Stimulated activated CD4-positive, alpha-beta T cell treated with anti-CD3 and anti-CD28 coated beads, Interleukin-4, amount 100 ng/mL, for 48 hours (primary cell): ENCODE measurements at regions not wholly inside any gene's neighbourhood (a gene's known extent, or its start where the extent isn't known, plus 50 kb on each side); places are given as distances from the start of the nearest gene placed in this dataset.
"Not testable (repeated sequence)": the region's sequence is repeated elsewhere in the genome, so short reads cannot be mapped to it uniquely, and the experiment has no call there.

Experiments
- DNase-seq, 2 donors: peaks; one replicate each; pipeline ENCODE4 v3.0.0-alpha.2; 2020; ENCODE audit warnings: low read depth in 2 of 2

DNA sequence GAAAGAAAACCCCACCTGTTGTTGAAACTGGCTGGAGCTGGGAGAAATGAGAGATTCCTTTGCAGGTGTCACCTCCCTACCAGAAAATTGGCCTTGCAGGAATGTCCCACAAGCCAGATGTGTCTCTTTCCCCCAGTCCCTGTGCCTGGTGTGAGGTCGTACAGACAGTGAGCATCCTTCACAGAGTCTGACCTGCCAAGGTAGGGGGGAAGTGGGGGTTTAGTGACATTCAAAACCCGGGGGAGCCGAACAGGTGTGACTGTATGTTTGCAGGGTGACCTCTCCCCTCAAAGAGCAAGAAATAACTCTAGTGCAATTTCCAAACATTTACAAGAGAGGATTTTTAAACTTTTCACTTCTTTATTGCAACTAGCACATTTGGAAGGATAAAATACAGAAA, 117.7 kb upstream of the SULF2 start:
- not testable (repeated sequence) for DNase-seq

DNA sequence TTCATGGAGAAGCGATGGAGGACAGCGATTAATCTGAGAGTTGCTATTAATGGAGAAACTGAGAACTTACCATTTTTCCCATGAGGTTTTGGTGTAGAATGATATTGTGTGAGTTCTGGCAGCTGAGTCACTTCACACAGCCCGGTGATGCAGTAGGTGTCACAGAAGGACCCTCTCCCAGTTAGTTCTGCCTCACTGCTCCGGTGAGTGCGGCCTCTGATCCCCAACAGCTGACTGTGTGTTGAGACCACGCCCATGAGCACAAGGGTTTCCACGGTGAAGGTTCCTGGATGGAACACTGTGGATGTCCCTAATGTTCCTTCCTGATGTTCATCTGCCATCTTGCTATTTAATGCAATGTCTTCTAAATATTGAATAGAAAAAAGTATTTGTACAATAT, 114.0 kb upstream of the SULF2 start:
- not testable (repeated sequence) for DNase-seq

DNA sequence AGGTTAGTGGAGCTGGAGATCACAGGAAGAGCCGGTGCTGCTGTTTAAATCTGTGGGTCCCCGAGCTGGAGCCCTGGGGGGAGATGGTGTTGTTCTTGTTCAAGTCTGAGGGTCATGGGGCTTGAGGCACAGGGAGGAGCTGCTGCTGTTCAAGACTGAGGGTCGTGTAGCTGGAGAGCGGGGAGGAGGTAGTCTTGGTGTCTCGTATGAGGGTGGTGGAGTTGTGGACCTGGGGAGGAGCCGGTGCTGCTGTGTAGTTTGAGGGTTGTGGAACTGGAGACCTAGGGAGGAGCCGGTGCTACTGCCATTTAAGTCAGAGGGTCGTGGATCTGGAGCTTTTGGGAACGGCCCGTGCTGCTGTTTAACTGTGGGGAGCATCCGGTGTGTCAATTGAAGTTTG, 112.2 kb upstream of the SULF2 start:
- no peak for DNase-seq

DNA sequence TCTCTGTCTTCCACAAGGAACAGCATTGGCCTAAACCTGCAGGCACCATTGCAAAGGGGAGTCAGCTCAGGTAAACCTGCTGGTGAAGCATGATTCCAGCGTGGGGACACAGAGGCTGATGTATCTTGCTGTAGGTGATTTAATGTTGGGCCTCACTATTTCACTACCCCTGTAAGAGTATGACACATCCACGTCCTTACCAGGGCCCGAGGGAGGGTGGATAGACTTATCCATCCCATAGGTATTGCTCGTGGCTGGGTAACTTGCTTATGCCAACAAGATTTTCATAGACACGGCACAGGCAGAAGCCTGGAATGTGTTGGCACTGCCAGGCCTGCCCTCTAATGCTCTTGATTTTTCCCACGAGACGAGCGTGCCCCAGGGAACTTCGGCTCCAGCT, 107.4 kb upstream of the SULF2 start:
- DNase-seq, result not testable (repeated sequence)

DNA sequence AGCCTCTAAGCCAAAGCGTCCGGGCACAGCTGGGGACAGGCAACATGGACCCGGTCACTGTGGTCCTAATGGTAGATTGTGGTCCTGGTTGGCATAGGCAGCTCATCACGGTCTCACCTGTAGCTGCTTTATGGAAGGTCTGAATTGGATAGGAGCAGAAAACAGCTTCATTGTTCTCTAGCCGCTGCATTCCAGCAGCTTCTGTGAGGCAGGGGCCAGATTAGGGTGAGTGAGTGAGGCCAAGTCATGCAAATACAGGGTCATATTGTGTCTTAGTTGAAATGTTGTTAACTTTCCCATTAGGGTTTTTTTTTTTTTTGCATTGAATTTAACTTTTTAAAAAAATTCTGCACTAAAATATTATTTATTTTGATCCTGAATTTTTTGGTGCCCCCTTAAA, 105.4 kb upstream of the SULF2 start:
- DNase-seq, result not testable (repeated sequence)

DNA sequence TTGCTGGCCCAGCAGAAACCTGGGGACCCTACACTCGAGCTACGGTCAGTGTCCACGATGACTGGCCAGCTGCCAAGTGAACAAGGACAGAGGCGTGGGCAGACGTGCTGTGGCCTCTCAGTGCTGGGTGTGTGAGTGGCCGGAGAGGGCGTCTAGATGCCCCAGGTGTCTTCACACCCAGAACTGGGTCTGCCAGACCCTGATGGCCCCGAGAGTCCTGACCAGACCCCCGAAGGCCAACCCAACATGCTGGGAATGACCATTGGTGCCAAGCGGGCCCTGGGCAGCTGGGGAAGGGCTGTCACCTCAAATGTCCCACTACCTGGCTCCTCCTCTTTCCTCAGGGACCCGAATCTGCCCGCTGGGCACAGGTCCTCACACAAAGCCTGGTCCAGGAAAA, 104.5 kb upstream of the SULF2 start:
- not testable (repeated sequence) for DNase-seq

DNA sequence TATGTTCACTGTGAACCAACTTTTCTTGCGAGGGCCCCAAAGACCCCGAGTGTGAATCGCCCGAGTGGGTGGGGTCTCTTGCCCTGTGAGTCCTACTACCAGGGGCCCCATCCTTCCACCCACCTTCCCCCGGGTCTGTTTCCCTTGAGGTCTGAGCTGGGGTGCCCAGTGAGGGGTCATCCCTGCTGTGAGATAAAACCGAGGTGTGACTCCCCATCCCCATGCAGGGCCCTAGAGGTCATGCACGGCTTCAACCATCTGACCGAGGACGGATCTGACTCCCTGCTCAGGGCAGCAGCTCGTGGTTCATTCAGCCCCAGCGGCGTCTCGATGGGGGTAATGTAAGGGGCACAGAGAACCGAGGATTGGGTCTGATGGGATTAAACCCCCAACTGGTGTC, 103.1 kb upstream of the SULF2 start:
- no peak for DNase-seq

DNA sequence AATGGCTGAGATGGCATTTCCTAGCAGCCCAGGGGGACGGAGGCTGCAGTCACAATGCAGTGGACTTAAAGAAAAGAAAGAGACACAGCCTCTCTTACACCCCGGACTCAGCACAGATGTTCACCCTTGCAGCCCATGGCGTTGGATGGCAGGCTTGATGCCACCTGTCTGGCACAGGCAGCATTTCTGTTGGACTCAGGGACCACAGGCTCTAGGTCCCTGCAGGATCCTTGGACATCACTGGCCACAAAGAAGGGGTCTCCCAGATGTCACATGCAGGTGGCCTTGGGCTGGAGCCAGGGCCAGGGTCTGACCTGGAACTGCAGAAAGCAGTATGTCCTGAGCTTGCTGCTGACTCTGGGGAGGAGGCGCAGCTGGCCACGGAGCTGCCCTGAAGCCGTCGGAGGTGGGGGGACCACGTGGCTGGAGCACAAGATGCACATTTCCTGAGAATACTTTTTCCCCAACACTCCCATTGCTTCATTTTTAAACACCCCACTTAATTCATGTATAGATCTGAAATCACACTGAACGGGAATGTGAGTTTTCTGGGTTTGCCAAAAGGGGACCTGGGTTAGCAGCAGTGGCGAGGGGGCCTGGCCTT, 102.3 kb upstream of the SULF2 start:
- DNase-seq, result no peak

DNA sequence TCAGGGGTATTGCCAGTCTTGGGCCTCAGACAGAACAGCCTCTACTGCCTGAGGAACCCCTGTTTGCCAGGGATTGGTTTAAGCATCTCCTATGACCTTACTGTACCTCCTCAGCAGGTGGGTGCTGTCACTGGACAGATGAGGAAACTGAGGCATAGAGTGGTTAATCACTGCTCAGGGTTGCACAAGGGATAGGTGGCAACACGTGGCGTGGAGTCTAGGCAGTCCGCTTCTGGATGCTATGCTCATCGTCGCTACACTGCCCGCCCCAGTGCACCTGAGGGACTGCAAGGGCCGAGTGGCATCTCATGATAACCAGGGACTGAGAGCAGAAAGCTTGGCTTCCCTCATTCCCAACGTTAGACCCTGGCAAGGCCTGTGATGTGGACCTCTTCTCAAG, 101.8 kb upstream of the SULF2 start:
- DNase-seq, result no peak

DNA sequence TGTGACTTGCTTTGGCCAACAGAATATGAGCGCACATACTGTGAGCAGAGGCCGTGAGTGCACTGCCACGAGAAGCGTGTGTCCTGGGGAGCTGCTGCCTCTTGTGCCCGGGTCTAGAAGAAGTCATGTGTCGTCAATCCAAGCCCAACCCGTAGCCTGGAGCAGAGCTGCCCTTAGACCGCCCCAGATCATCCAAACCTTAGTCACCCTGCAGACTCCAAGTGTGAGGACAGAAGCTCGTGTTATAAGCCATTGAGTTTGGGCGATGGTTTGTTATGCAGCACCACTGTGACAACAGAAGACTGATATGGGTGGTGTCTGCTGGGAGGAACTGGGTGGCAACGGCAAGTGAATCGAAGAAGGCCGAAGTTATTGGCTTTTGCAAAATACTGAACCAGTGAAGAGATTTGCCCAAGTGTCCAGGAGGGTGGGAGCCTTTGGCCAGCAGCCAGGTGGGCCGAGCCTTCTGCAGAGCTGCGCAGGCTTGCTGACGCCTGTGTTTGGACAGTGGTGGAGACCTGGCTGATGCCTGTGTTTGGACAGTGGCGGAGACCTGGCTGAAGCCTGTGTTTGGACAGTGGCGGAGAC, 101.3 kb upstream of the SULF2 start:
- no peak for DNase-seq

DNA sequence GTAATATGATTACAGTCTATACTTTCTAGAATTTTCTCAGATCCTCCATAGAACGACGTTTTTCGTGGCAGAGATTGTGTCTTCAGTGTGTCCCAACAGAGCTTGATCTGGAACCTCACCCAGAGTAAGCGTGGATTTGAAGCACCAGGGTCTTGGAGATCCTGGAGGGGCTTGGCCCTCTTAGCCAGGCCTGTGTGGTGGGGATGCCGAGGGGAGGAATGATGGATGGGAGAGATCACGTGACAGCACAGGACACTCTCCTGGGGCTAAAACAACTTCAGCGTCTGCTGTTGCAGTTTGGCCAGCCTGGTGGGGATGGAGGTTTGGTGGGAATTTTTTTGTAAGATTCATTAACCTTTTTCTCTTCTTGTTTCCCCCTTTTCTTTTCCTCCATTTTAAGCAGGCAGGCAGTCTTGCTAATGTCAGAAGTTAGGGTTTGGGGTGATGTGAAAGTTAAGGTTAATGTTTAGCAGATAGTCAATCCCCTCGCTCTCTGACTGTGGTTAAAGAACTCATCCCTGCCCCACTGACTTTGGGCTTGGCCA, 100.7 kb upstream of the SULF2 start:
- no peak for DNase-seq

DNA sequence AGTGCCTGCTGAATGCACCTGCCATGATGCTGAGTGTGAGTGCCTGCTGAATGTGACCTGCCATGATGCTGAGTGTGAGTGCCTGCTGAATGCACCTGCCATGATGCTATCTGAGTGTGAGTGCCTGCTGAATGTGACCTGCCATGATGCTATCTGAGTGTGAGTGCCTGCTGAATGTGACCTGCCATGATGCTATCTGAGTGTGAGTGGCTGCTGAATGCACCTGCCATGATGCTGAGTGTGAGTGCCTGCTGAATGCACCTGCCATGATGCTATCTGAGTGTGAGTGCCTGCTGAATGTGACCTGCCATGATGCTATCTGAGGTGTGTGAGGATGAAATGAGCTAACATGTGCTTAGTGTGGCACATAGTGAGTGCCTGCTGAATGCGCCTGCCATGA, 98.7 kb upstream of the SULF2 start:
- DNase-seq, result not testable (repeated sequence)

DNA sequence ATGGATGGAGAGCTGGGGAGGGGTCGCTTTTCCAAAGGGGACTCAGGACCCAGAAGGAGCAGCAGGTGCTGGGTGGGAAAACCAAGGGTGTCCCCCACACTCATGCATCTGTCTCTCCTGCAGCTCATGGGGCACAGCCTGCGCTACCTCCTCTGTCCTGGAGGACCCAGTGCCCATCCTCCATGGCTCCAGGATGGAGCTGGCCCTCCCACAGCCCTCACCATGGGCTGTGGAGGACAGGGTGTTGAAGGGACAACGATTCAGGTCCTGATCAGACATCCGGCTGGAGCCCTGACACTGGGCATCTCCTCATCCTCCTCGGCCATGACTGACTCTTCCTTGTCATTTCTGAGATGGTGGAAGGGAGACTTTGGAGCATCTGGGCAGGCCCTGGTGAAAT, 97.9 kb upstream of the SULF2 start:
- DNase-seq, result no peak

DNA sequence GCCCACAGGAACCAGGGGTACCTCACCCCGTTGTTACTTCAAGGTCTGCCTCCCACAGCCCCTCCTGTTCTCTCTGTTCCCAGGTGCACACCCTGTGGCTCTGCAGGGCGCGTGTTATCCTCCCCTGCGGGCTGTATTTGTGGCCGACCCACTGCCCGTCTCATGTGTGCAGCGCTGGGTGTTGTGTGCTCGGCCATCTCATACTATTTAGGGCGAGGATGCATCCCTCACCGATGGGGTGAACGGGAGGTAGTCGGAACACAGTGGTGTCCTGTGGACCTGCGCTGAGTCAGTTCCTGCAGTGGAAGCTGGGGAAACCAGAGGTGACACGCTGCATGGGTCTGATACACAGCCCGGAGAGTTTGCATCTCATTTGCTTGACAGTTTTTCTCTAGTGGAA, 94.5 kb upstream of the SULF2 start:
- DNase-seq, result no peak

DNA sequence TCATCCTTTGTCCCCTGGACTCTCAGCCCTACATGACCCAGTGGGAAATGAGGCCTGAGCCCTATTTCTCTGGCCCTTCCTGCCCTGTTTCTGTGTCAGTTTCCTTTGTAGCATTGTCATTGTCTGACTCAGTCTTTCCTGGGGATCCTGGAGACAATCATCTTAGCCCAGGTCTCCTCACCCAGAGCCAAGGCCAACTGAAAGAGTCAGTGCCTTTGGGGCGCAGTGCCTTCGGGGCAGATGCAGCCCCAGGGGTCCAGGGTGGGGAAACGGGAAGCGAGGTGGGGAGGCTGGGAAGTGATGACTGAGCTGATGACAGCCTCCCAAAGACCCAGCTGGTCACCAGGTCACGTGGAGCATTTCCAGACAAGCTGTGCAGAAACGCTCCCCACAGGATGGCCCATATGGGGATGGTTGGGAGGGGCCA, 93.3 kb upstream of the SULF2 start:
- no peak for DNase-seq

DNA sequence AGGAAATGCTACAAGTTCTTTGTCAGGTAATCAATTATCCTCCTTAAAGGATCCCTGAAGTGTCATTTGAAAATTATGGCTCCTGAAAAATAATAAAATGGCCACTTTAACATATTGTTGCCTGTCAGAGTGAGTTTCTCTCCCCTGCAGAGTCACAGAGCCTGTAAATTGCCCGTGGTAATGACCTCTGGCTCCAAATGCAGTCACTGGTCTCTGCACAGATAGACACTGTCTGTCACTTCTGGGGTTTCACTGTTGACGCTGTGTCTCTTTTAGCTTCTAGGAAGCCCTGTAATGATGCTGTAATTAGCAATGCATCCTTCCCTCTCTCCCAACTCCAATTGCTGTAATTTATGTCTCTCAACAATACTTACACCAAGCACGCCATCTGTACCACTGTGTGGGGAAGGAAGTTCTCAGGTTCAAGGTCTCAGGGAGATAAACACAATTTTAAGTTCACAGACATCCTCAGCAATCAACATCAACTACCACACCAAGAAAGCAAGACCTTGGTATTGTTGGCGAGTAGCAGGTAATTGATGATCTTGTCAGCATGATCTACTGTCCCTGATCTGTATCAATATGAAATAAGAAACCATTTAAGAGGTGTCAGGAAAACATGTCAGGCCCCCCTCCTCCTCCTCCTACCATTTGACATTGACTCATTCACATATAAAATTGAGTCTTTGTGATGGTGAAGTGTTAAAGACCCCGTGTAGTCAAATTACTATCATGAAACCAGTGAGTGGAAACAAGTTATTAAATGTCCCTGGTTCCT, 91.2 kb upstream of the SULF2 start:
- DNase-seq, result no peak

DNA sequence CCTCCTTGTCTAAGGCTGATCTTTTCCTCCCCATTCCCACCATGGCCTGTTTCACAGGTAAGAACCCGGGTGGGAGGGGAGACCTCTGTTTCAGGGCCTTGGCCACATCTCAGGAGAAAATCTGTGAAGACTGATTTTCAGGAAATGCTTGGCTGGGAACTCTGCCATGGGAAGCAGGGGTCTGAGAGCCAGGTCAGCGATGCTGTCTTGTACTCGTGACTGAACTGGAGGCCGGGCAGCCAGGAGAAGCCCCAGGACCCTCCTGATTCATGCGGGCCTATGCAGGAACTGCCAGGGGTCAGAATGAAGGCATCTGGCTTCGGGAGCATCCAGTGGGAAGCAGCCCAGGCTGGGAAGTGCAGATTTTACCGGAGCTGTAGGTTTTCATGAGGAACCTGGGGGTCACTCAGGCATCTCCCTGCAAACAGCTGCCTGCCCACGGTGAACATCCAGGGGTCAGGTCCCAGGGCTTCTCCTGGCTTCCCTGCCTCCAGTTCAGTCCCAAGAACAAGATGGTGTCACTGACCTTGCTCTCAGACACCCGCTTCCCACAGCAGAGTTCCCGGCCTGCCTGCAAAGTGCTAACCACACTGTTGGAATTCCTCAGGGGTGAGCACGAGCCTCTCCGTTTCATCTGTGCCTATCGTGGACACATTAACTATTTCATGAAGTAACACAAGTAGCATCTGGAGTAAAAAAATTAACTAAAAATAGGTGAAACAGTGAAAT, 90.2 kb upstream of the SULF2 start:
- no peak for DNase-seq

DNA sequence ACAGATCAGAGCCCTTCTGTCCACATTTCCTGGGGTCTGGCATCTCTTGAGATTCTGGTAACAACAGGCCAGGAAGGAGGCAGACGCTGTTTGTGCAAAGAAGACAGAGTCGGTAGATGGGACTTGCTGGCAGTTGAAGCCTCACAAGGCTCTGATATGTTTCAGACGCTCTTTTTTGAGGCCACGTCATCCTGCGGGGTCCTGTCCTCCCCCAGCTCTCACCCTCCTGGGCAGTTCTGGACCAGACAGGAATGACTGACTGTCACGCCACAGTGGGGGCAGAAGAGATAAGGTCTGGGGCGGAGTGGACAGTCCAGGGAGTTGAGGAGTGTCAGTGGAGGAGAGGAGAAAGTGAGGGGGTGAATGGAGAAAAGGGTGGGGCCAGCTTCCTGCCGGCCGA, 87.1 kb upstream of the SULF2 start:
- no peak for DNase-seq

DNA sequence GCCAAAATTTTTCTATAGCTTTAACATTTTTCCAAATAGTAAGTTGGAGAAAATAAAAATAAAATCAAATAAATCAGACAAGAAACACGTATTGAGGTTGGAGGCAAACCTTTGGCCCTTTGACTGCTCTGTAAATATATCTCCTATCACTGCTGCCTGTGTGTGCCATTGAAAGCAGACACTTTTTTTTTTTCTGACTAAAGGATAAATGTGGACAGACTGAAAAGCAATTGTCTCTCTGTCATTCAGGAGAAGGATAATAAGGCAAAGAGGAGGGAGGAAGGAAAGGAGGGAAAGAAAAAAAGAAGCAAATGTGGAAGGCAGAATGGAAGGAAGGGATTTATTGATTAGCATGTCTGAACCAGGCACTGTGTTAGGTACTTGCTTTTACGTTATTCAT, 85.2 kb upstream of the SULF2 start:
- no peak for DNase-seq

DNA sequence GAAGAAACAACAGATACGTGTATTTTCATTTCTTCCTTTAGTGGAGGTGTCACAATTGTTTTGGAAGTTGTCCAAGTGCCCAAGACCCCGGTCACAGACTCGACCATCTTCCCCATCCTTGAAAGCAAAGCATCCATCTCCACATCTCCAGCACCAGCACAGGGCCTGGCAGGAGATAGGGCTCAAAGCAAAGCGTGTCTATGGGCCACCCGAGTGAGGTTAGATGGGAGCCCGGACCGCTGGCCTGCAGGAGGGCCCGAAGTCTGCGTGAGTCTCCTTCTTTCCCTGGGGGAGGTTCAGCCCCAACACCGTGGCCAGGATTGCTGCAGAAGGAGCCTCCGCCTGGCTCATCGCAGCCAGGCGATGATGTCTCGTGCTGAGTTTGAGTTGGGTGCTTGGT, 83.5 kb upstream of the SULF2 start:
- no peak for DNase-seq

DNA sequence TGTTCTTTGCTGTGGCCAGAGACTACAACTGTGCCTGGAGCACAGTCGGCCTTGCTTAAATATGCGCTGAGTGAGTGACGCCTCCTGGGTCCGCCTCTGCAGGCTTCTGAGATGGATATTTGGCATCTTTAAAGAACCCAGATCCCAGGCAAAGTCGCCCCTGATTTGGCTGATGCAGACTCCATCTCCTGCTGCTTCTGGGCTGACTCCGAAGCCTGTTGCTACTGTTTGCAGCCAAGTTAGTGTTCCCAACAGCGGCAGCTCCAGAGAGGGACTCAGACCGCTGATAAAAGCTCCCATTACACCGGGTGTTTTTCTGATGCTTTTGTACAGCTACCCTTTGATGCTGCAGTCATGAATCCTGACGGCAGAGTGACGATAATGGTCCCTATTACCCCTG, 83.0 kb upstream of the SULF2 start:
- no peak for DNase-seq

DNA sequence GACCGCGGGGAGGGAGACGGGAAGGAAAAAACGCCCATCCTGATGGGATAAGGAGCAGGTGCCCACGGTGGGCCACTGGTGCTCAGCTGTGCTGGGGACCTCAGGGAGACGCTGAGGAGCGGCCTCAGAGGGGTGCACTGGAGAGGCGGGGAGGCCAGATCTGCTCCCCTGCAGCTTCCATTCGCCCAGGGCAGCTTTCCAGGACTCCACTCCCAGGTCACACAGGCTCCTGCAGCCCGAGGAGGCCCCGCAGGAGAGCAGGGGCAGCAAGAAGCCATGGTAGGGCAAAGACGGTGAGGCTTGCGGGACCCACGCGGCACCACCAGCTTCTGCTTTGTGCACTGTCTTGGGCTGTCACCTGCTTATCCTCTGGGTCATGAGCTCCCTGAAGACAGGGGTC, 82.5 kb upstream of the SULF2 start:
- DNase-seq, result no peak
